GM13976 (cell line): ENCODE measurements at regions not wholly inside any gene's neighbourhood (a gene's known extent, or its start where the extent isn't known, plus 50 kb on each side); places are given as distances from the start of the nearest gene placed in this dataset.

Experiments used
- DNase-seq: peaks from one replicate; pipeline ENCODE4 v3.0.0; 2012; ENCODE audit warnings: low spot score
- CTCF ChIP-seq: IDR thresholded peaks from 2 replicates; pipeline ENCODE4 v1.5.1; 2012; ENCODE audit warnings: borderline replicate concordance, mild to moderate bottlenecking; ENCODE audit not compliant: insufficient read depth; ENCODE audit errors: extremely low read depth, missing control alignments, control extremely low read depth
- in situ Hi-C: fragments of 300-500 bp; cut with MboI; formaldehyde crosslinking; loops from one replicate; pipeline ENCODE4 v1.12.0; 2022; ENCODE audit warnings: low sequenced_read_pairs, mixed read lengths, inconsistent platforms; ENCODE audit not compliant: unreplicated experiment

DNA sequence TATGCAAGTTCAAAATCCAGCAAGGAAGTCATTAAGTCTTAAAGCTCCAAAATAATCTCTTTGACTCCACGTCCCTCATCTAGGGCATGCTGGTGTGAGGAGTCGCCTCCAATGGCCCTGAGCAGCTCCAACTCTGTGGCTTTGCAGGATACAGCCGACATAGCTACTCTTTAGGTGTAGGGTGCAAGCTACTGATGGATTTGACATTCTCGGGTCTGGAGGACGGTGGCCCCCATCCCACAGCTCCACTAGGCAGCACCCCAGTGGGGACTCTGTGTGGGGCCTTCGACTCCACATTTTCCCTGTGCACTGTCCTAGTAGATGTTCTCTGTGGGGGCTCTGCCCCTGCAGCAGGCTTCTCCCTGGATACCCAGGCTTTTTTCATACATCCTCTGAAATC is 333.2 kb upstream of the FGF13 start:
- no peak for DNase-seq
- no peak for TF ChIP-seq CTCF
- in situ Hi-C loops, result no loop called here

- TF ChIP-seq CTCF, result no peak
- in situ Hi-C loops, result no loop called here
- no peak for DNase-seq
These were observed 327.5 kb upstream of the FGF13 start for GRCh38 chrX:139039041-139039440.

DNA sequence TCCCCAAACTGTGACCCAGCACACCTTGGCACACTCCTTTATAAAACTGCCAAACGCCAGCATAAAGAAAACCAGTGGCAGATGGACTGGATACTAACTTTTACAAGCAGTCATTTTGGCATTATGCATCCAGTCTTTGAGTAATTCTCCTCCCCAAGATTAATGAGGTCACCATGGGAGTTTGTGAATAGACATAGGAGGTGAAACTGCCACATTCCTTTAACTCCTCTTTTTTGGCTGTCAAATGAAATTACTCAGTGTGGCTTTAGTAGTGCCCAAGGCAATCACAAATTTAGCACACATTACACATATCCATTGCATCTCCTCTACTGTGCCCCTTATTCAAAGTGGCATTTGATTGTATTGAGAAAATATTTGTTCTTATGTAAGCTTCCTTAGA is 315.3 kb upstream of the FGF13 start:
- no peak for TF ChIP-seq CTCF
- in situ Hi-C loops, result no loop called here
- no peak for DNase-seq

DNA sequence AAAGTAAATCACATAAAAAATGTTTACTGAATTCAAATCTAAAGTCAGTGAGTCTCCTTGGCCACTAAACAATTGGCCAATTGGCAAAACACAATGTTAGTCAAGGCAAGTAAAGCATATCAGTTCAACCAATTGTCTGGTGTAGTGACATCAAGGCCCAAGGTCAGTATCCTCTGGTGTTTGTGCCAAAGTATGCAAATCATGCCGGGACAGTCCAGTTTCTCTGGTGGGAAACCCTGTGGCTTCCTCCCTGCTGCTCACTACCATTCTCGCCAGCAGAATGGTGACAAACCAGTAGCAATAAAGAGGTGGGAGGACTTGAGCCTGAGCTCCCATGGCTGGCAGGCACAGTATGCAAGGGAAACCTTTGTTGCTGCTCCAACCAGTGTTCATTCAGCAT is 314.9 kb upstream of the FGF13 start:
- in situ Hi-C loops, result no loop called here
- DNase-seq, result no peak
- no peak for TF ChIP-seq CTCF

GRCh38 chrX:139025816-139026215 is 314.3 kb upstream of the FGF13 start:
- in situ Hi-C loops, result no loop called here
- no peak for TF ChIP-seq CTCF
- no peak for DNase-seq

- in situ Hi-C loops, result no loop called here
- DNase-seq, result no peak
- no peak for TF ChIP-seq CTCF
These were observed 312.0 kb upstream of the FGF13 start for GRCh38 chrX:139023531-139023930.

- in situ Hi-C loops, result no loop called here
- TF ChIP-seq CTCF, result no peak
- no peak for DNase-seq
These were observed 309.3 kb upstream of the FGF13 start for GRCh38 chrX:139020801-139021200.
